ENCODE measurements at regions not wholly inside any gene's neighbourhood (a gene's known extent, or its start where the extent isn't known, plus 50 kb on each side); places are given as distances from the start of the nearest gene placed in this dataset.
"Not testable (repeated sequence)": the region's sequence is repeated elsewhere in the genome, so short reads cannot be mapped to it uniquely, and the experiment has no call there.

DNA sequence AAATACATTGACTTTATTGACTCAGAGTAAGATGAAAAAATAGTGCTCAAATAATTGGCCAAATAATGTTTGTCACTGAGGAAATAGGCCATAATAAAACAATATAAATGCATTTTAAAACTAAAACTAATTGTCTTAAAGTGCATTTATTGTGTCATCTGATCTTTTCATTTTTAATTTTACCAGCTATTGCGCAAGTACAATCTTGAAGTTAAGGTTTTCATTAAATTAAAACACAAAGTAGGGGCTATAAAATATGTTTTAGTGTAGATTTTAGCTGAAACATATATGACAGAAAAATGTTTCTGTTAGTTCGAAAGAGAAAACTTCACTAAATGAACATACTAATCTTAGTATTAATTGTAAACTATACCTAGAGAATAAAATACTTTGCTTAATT is 832.8 kb downstream of the FSCB start:
- no peaks in the 10 kb centered on the region for H3K27me3 ChIP-seq
- H3K4me1 ChIP-seq: no peaks in the 10 kb centered on the region
- DNase-seq: no peak
- TF ChIP-seq, protein P1, sequence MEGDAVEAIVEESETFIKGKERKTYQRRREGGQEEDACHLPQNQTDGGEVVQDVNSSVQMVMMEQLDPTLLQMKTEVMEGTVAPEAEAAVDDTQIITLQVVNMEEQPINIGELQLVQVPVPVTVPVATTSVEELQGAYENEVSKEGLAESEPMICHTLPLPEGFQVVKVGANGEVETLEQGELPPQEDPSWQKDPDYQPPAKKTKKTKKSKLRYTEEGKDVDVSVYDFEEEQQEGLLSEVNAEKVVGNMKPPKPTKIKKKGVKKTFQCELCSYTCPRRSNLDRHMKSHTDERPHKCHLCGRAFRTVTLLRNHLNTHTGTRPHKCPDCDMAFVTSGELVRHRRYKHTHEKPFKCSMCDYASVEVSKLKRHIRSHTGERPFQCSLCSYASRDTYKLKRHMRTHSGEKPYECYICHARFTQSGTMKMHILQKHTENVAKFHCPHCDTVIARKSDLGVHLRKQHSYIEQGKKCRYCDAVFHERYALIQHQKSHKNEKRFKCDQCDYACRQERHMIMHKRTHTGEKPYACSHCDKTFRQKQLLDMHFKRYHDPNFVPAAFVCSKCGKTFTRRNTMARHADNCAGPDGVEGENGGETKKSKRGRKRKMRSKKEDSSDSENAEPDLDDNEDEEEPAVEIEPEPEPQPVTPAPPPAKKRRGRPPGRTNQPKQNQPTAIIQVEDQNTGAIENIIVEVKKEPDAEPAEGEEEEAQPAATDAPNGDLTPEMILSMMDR (IDR thresholded peaks at IDR 0.05; ENCODE audit: low read depth, low read length): no peak
- no peaks in the 10 kb centered on the region for H3K9me3 ChIP-seq
- no peaks in the 10 kb centered on the region for H3K36me3 ChIP-seq
- no peak overlapping the region for H3K4me3 ChIP-seq (ENCODE audit: low read depth, low read length)

DNA sequence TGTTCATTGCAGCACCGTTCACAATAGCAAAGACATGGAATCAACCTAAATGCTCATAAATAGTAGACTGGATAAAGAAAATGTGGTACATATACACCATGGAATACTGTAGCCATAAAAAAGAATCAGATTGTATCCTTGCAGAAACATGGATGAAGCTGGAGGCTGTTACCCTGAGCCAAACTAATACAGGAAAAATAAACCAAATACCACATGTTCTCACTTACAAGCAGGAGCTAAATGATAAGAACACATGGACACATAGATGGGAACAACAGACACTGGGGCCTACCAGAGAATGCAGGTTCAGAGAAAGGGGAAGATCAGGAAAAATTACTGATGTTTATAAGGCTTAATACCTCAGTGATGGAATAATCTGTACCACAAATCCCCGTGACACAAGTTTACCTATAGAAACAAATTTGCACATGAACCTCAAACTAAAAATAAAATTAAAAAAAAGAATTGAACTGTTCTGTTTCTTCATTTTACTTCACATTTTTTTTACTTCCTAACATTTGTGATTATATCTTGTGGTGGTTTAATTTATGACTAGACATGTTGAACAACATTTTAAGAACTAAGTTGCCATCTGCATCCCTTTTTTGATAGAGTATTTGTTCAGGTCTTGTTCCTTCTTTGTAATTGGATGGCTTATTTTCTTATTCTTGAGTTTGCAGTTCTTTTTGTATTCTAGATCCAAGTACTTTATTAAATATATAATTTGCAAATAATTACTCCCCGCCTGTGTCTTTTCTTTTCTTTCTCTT is 835.2 kb downstream of the FSCB start:
- no peaks in the 10 kb centered on the region for H3K36me3 ChIP-seq
- TF ChIP-seq, protein P1 (IDR thresholded peaks at IDR 0.05; ENCODE audit: low read depth, low read length): no peak

DNA sequence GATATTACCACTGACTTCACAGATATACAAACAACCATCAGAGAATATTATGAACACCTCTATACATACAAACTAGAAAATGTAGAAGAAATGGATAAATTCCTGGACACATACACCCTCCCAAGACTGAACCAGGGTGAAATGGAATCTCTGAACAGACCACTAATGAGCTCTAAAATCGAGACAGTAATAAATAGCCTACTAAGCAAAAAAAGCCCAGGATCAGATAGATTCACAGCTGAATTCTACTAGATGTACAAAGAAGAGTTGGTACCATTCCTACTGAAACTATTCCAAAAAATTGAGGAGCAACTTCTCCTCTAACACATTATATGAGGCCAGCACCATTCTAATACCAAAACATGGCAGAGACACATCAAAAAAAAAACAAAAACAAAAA is 837.7 kb downstream of the FSCB start:
- TF ChIP-seq, protein P1 (IDR thresholded peaks at IDR 0.05; ENCODE audit: low read depth, low read length): no peak
- H3K4me3 ChIP-seq (ENCODE audit: low read depth, low read length): no peak overlapping the region
- H3K4me1 ChIP-seq: no peaks in the 10 kb centered on the region
- no peaks in the 10 kb centered on the region for H3K9me3 ChIP-seq
- H3K36me3 ChIP-seq: no peaks in the 10 kb centered on the region
- H3K27me3 ChIP-seq: no peaks in the 10 kb centered on the region
- no peak for DNase-seq

More for the DNA sequence above, 835.2 kb downstream of the FSCB start:
- H3K4me3 ChIP-seq (ENCODE audit: low read depth, low read length): no peak overlapping the region
- DNase-seq: no peak
- no peaks in the 10 kb centered on the region for H3K27me3 ChIP-seq
- H3K9me3 ChIP-seq: no peaks in the 10 kb centered on the region
- H3K4me1 ChIP-seq: no peaks in the 10 kb centered on the region

DNA sequence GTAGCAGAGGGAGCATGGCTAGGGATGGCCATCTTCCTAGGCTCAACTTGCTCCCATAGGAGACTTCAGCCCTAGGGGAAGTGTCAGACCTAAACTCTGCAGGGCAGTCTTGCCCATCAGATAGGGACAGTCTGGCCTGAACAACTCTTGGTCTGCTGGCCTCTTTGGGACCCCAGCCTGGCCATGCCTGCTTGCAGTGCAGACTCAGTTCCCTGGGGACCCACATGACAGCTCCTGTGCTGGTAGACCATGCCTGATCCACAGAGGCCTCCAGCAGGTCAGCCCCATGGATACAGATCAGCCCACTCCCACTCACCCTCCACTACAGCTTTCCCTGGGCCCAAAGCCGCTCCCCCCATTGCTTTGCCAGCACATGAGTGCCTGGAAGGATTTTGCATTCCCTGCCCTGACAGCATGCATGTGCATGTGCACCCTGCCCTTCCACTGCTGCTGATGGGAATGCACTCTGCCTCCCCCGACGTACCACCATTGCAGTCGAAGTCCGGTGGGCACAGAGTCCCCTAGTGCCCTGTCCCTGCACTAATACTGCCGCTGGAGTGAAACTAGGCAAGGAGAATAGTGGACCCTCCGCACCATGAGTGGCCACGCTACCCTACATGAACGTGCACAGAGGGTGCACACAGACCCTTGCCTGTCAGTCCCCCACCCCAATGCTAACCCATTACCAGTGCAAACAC is 841.4 kb downstream of the FSCB start:
- no peaks in the 10 kb centered on the region for H3K4me1 ChIP-seq
- H3K9me3 ChIP-seq: no peaks in the 10 kb centered on the region
- TF ChIP-seq, protein P1 (IDR thresholded peaks at IDR 0.05; ENCODE audit: low read depth, low read length): no peak

DNA sequence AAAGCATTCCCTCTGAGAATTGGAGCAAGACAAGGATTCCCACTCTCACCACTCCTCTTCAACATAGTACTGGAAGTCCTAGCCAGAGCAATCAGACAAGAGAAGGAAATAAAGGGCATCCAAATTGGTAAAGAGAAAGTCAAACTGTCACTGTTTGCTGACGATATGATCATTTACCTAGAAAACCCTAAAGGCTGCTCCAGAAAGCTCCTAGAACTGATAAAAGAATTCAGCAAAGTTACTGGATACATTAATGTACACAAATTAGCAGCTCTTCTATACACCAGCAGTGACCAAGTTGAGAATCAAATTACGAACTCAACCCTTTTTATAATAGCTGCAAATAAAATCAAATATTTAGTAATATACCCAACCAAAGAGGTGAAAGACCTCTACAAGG is 851.9 kb downstream of the FSCB start:
- H3K9me3 ChIP-seq; H3K4me3 ChIP-seq (ENCODE audit: low read depth, low read length); H3K4me1 ChIP-seq; H3K36me3 ChIP-seq; H3K27me3 ChIP-seq; DNase-seq: not testable (repeated sequence)

More for the DNA sequence above, 841.4 kb downstream of the FSCB start:
- Histone ChIP-seq H3K27me3 (no peaks in the 10 kb centered on the region), H3K4me3 (ENCODE audit: low read depth, low read length) (no peak overlapping the region), H3K36me3 (no peaks in the 10 kb centered on the region)
- no peak for DNase-seq

DNA sequence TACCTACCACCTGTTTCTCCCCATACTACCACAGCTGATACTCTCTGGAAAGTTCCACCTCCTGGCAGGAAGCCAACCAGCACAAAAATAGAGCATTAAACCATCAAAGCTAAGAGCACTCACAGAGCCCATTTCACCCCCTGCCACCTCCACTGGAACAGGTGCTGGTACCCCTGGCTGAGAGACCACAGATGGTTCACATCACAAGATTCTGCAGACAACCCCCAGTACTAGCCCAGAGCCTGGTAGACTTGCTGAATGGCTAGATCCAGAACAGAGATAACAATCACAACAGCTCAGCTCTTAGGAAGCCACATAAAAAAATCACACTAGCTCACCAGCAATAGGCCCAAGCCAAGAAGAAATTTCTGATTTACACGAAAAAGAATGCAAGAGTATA is 855.2 kb downstream of the FSCB start:
- Histone ChIP-seq H3K4me3 (ENCODE audit: low read depth, low read length) (no peak overlapping the region), H3K4me1 (no peaks in the 10 kb centered on the region), H3K27me3 (no peaks in the 10 kb centered on the region), H3K9me3 (peaks cover 3% of the 10 kb centered on the region), H3K36me3 (no peaks in the 10 kb centered on the region)
- TF ChIP-seq, protein P1 (IDR thresholded peaks at IDR 0.05; ENCODE audit: low read depth, low read length): no peak
- DNase-seq: no peak

All from BE2C (cell line).